ENCODE measurements at regions not wholly inside any gene's neighbourhood (a gene's known extent, or its start where the extent isn't known, plus 50 kb on each side); places are given as distances from the start of the nearest gene placed in this dataset.

DNA sequence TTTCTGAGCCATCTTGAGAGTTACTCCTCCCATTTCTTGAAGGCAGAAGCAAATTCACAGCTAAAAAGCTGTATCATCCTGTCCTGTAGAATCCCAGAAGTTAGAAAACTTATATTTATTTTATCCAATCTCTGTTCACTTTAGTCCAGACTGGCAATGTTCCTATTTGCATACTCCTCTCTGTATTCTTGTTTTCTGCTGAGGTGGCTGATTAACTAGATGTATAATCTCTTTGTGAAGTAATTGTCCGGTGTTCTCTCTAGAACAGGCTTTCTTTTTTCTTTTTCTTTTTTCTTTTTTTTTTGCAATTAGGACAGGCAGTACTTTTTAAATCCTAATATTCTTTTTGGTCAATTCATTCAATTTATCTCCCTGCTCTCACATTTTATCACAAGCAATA, 411.0 kb downstream of the KCNJ3 start:
- TF ChIP-seq FOXP2 (optimal IDR thresholded peaks at IDR 0.05; ENCODE audit: control extremely low read depth, extremely low read length, insufficient read depth) (no peak), POLR2AphosphoS5 (IDR thresholded peaks at IDR 0.05; ENCODE audit: borderline replicate concordance, low read depth, low read length) (no peak)
